Astrocyte of the cerebellum (primary cell): ENCODE measurements at regions not wholly inside any gene's neighbourhood (a gene's known extent, or its start where the extent isn't known, plus 50 kb on each side); places are given as distances from the start of the nearest gene placed in this dataset.

ENCODE experiments used
- DNase-seq: peaks from one replicate; pipeline ENCODE4 v3.0.0-alpha.2; 2011; ENCODE audit warnings: low read depth
- H3K4me3 ChIP-seq: 2 replicates; pipeline ENCODE4 v1.5.1; 2011; ENCODE audit warnings: mild to moderate bottlenecking, low read depth, low read length, moderate library complexity
- in situ Hi-C: cut with HindIII; loops from 2 replicates; pipeline ENCODE4 v1.10.0; 2017; ENCODE audit warnings: low sequenced_read_pairs
- TF ChIP-seq, protein P1 (sequence below): IDR thresholded peaks from 2 replicates; pipeline ENCODE4 v1.5.1; 2012; ENCODE audit warnings: low read length, low read depth, moderate library complexity, mild to moderate bottlenecking; ENCODE audit errors: missing control alignments

DNA sequence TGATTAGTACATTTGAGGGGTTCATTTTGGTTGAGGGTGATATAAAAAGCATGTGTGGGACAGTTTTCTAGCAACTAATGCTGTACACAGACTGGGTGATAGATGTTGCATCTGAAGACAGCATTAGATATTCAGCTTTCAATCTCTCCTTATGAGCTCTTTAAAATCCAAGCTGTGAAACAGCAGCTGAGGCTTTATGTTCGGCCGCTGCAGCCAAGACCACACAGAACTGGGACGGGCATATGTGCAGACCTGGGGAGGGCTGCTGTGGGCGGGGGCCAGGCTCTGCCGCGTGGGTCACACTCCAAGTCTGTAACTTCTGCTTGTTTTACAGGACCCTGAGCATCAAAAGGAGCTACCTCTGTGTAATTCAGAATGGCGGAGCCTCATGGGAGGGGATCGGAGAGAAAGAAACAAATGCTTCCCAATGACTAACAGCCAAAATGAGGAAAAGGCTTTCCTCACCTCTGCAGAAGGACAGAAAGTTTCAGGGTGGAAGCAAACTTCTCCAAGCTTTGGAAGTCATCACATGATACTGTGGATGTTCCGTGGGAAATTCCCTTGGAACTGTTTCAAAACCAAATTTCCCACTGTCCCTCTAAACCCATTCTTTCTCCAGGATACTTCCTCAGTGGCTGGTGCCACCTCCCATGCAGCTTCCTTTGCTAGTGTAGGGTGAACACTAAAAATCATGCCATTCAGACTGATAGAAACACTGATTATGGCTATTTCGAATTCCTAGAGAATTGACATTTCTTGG lies 711.9 kb upstream of the ID2 start:
- in situ Hi-C loops, result no loop called here
- DNase-seq, result no peak
- no peak overlapping the region for H3K4me3 ChIP-seq
- TF ChIP-seq, protein P1, sequence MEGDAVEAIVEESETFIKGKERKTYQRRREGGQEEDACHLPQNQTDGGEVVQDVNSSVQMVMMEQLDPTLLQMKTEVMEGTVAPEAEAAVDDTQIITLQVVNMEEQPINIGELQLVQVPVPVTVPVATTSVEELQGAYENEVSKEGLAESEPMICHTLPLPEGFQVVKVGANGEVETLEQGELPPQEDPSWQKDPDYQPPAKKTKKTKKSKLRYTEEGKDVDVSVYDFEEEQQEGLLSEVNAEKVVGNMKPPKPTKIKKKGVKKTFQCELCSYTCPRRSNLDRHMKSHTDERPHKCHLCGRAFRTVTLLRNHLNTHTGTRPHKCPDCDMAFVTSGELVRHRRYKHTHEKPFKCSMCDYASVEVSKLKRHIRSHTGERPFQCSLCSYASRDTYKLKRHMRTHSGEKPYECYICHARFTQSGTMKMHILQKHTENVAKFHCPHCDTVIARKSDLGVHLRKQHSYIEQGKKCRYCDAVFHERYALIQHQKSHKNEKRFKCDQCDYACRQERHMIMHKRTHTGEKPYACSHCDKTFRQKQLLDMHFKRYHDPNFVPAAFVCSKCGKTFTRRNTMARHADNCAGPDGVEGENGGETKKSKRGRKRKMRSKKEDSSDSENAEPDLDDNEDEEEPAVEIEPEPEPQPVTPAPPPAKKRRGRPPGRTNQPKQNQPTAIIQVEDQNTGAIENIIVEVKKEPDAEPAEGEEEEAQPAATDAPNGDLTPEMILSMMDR, result no peak

DNA sequence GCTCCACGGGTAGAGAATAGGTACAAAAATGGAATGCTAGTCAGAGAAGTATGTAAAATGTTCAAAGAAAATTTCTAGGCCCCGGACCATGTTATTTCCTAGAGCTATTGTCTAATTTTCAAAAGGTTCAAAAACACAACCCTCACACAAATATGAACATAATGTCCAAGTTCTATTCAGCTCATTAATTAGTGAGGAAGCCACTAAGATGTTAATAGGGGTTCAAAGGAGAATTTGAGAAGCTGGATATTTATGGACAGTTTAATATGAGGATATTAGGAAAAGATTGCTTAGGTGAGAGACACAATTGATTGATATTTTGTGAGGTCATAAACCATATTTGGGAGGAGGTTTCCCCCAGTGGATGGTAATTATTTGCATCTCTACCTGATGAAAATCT lies 710.6 kb upstream of the ID2 start:
- in situ Hi-C loops, result no loop called here
- TF ChIP-seq, protein P1, result no peak
- H3K4me3 ChIP-seq, result no peak overlapping the region
- DNase-seq, result no peak

GRCh38 chr2:7971841-7972240 lies 710.0 kb upstream of the ID2 start:
- DNase-seq, result no peak
- H3K4me3 ChIP-seq, result no peak overlapping the region
- TF ChIP-seq, protein P1, result no peak
- in situ Hi-C loops, result no loop called here

DNA sequence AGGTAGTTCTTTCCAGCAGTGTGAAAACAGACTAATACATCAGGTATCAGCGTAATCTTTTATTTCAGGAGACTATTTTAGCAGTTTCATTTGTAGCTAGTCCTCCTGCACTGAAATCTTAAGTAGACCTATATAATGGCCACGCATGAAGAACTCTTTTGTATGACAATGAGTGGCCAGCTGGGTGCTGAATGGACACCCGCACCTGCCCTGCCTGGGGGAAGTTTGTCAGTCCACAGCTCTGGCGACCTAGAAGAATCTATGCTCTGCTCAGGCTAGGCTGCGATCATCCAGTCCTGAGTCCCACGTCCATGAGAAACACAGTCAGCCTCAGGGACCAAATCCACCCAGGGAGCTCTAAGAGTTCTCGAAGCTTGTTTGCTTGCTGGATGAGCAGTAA lies 709.2 kb upstream of the ID2 start:
- in situ Hi-C loops, result no loop called here
- TF ChIP-seq, protein P1, result no peak
- no peak overlapping the region for H3K4me3 ChIP-seq
- no peak for DNase-seq

GRCh38 chr2:7973801-7974480 lies 707.9 kb upstream of the ID2 start:
- in situ Hi-C loops, result no loop called here
- TF ChIP-seq, protein P1, result no peak
- H3K4me3 ChIP-seq, result no peak overlapping the region
- DNase-seq, result no peak

DNA sequence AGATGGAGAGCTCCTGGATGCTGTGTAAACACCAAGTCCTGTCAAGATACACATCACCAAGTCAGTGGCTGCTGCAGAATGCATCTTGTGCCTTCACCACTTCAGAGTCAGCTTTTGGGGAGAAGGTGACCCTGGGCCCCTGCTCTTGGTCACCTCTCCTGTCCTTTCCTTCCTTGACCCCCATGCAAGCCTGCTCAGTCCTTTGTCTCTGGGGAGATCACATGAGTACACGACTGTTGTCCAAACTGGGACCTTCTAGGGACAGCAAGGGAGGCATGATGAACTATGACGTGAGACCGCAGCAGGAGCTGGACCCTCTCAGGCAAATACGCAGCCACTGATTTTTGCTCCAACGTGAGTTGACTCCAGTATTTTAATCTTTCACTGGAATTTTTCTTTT lies 706.9 kb upstream of the ID2 start:
- TF ChIP-seq, protein P1, result no peak
- no peak overlapping the region for H3K4me3 ChIP-seq
- in situ Hi-C loops, result no loop called here
- DNase-seq, result no peak
